ENCODE measurements at regions not wholly inside any gene's neighbourhood (a gene's known extent, or its start where the extent isn't known, plus 50 kb on each side); places are given as distances from the start of the nearest gene placed in this dataset.

GRCh38 chr19:27676334-27676733 lies 1536.6 kb downstream of the UQCRFS1 start:
- Mint-ChIP-seq H3K27ac (no peak overlapping the region; a peak in 1 of 7 replicates), H3K36me3 (ENCODE audit: insufficient read depth in 1 of 3, low read depth in 3 of 3) (peaks cover 4 to 48% (median 29%) of the 10 kb centered on the region in 3 experiments; a peak in 6 of 7 replicates), H3K4me3 (no peak overlapping the region), H3K4me1 (no peaks in the 10 kb centered on the region), H3K9me3 (peaks cover 95 to 96% of the 10 kb centered on the region in 2 experiments), H3K27me3 (ENCODE audit: low read depth) (peaks cover 4% of the 10 kb centered on the region)
- Histone ChIP-seq H4K5ac (ENCODE audit: insufficient read length, low read depth, low read length) (no peak overlapping the region), H2BK20ac (ENCODE audit: low read depth, low read length, poor library complexity, severe bottlenecking) (no peak overlapping the region), H3K14ac (ENCODE audit: insufficient read depth, low read length) (no peak overlapping the region), H3K18ac (ENCODE audit: insufficient read length, low read depth, low read length) (no peak overlapping the region), H2BK12ac (ENCODE audit: insufficient read length, low read depth, low read length) (no peak overlapping the region), H4K91ac (ENCODE audit: insufficient read length, low read depth, low read length) (no peak overlapping the region), H2BK15ac (ENCODE audit: low read depth, low read length) (no peak overlapping the region), H2BK120ac (ENCODE audit: low read depth, low read length, poor library complexity, severe bottlenecking) (no peak overlapping the region), H3K23ac (ENCODE audit: insufficient read length, low read depth, low read length) (no peak overlapping the region), H3K4me1 (ENCODE audit: insufficient read depth, low read length) (no peaks in the 10 kb centered on the region), H3K27me3 (ENCODE audit: insufficient read depth, low read length) (no peaks in the 10 kb centered on the region), H4K8ac (replicated peaks; ENCODE audit: insufficient read length, low read depth, low read length) (no peak overlapping the region), H3K9me3 (ENCODE audit: control insufficient read depth, low read depth, low read length) (peaks cover 96% of the 10 kb centered on the region), H3K4me2 (ENCODE audit: insufficient read depth, insufficient read length, low read length) (no peak overlapping the region), H3K27ac (ENCODE audit: insufficient read length, low read depth, low read length) (no peak overlapping the region), H3K9ac (ENCODE audit: extremely low read depth, insufficient read length, low read length) (no peak overlapping the region), H3T11ph (ENCODE audit: low read length) (no peak overlapping the region), H3K23me2 (ENCODE audit: insufficient read length, low read depth, low read length, poor library complexity, severe bottlenecking) (no peaks in the 10 kb centered on the region), H4K20me1 (ENCODE audit: control insufficient read depth, insufficient read depth, insufficient read length) (no peaks in the 10 kb centered on the region), H2BK5ac (ENCODE audit: insufficient read length, low read length) (no peak overlapping the region), H2AK5ac (ENCODE audit: insufficient read length, low read length) (no peak overlapping the region), H3K79me1 (ENCODE audit: insufficient read depth, low read depth, low read length, poor library complexity, severe bottlenecking) (no peaks in the 10 kb centered on the region), H3K79me2 (ENCODE audit: insufficient read depth, low read length) (no peaks in the 10 kb centered on the region), H2AFZ (ENCODE audit: low read length) (no peak overlapping the region), H3K56ac (ENCODE audit: insufficient read length, low read depth, low read length) (no peak overlapping the region), H3K4ac (ENCODE audit: low read depth, low read length) (no peak overlapping the region)
- no CpG with 5 or more reads among the region's 3 CpGs for WGBS (ENCODE audit: extremely low coverage, insufficient read length, low lambda C conversion rate)
- no peak for DNase-seq
- TF ChIP-seq CTCF (conservative IDR thresholded peaks at IDR 0.05), result no peak
